ENCODE measurements at regions not wholly inside any gene's neighbourhood (a gene's known extent, or its start where the extent isn't known, plus 50 kb on each side); places are given as distances from the start of the nearest gene placed in this dataset.
"Not testable (repeated sequence)": the region's sequence is repeated elsewhere in the genome, so short reads cannot be mapped to it uniquely, and the experiment has no call there.

GRCh38 chr15:26029146-26029545 lies 166.0 kb upstream of the ATP10A start:
- Histone ChIP-seq H3K27ac (no peak overlapping the region), H3K4me3 (no peak overlapping the region), H3K27me3 (no peaks in the 10 kb centered on the region), H3K4me1 (ENCODE audit: insufficient read depth) (no peaks in the 10 kb centered on the region), H3K36me3 (no peaks in the 10 kb centered on the region), H3K9me3 (no peaks in the 10 kb centered on the region)
- TF ChIP-seq, protein P1, sequence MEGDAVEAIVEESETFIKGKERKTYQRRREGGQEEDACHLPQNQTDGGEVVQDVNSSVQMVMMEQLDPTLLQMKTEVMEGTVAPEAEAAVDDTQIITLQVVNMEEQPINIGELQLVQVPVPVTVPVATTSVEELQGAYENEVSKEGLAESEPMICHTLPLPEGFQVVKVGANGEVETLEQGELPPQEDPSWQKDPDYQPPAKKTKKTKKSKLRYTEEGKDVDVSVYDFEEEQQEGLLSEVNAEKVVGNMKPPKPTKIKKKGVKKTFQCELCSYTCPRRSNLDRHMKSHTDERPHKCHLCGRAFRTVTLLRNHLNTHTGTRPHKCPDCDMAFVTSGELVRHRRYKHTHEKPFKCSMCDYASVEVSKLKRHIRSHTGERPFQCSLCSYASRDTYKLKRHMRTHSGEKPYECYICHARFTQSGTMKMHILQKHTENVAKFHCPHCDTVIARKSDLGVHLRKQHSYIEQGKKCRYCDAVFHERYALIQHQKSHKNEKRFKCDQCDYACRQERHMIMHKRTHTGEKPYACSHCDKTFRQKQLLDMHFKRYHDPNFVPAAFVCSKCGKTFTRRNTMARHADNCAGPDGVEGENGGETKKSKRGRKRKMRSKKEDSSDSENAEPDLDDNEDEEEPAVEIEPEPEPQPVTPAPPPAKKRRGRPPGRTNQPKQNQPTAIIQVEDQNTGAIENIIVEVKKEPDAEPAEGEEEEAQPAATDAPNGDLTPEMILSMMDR (IDR thresholded peaks at IDR 0.05), result no peak
- TF ChIP-seq EP300 (IDR thresholded peaks at IDR 0.05) (no peak), POLR2A (IDR thresholded peaks at IDR 0.05) (no peak)
- no peak for DNase-seq
- intact Hi-C loops (cut with DNase I), result no loop called here
- WGBS, 3 donors, result 80 to 83% (median 81%) methylated on average over 6 of the region's 6 CpGs

DNA sequence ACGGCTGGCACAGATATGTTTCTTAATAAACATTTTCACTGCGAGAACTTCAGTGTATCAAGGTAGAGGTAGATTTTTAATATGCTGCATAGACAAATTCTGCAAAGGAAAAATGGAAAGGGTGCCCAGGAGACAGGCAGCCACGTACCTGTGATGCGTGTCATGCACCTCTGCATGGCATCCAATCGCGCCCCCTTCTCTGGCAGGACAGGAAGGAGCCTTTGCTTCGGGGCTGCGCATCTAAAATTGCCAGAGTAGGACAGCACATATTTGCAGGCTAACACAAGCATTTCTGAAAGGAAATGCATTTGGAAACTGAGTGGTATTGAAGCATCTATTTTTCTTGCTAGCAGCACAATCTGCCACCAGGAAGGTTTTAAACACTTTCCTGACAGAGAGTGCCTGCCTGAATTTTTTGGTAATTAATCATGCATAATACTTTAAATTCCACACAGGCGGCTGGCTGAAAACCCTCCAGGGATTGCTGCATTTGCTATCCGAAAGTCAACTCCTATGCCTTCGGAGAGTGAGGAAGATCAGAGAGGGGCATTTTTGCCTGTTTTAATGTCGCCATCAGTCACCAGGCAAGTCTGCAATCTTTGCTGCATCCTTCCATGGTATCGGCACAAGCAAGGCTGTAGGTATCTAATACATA lies 165.1 kb upstream of the ATP10A start:
- Histone ChIP-seq H3K4me3 (no peak overlapping the region), H3K27me3 (no peaks in the 10 kb centered on the region), H3K4me1 (ENCODE audit: insufficient read depth) (no peaks in the 10 kb centered on the region), H3K9me3 (no peaks in the 10 kb centered on the region), H3K36me3 (no peaks in the 10 kb centered on the region), H3K27ac (no peak overlapping the region)
- DNase-seq, result no peak
- intact Hi-C loops (cut with DNase I), result no loop called here
- TF ChIP-seq, protein P1 (IDR thresholded peaks at IDR 0.05), result no peak
- TF ChIP-seq POLR2A (IDR thresholded peaks at IDR 0.05) (no peak), EP300 (IDR thresholded peaks at IDR 0.05) (no peak)
- WGBS, 3 donors, result 53 to 60% (median 59%) methylated on average over 13 of the region's 13 CpGs

GRCh38 chr15:26026671-26027070 lies 163.5 kb upstream of the ATP10A start:
- intact Hi-C loops (cut with DNase I); DNase-seq; H3K4me3 ChIP-seq; H3K9me3 ChIP-seq; H3K4me1 ChIP-seq (ENCODE audit: insufficient read depth); H3K27me3 ChIP-seq; H3K36me3 ChIP-seq; H3K27ac ChIP-seq: not testable (repeated sequence)
- WGBS, 3 donors, result 84 to 88% (median 85%) methylated on average over 3 of the region's 3 CpGs

DNA sequence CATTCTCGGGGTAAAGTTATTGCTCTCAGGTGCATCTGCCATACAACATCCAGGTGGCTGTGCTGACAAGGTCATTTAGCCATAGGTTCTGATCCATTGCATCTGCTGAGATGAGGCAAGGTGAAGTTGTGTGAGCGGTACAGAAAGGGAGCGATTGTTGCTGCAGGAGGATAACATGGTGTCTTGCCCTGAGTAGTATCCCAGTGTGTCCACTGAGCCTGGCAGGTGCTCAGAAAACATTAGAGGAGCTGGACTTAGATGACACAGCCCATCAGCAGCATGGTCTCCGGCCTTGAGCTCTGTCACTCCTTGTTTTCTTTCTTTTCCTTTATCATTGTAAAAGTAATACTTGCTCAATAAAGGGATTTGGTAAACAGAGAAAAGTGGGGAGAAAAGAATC lies 161.1 kb upstream of the ATP10A start:
- H3K36me3 ChIP-seq, result no peaks in the 10 kb centered on the region
- no peak for DNase-seq
- H3K9me3 ChIP-seq, result no peaks in the 10 kb centered on the region
- no peak overlapping the region for H3K4me3 ChIP-seq
- intact Hi-C loops (cut with DNase I), result no loop called here
- 86 to 91% (median 87%) methylated on average over 4 of the region's 4 CpGs for WGBS, 3 donors
- no peaks in the 10 kb centered on the region for H3K4me1 ChIP-seq (ENCODE audit: insufficient read depth)
- no peaks in the 10 kb centered on the region for H3K27me3 ChIP-seq
- TF ChIP-seq, protein P1 (IDR thresholded peaks at IDR 0.05), result no peak
- no peak for TF ChIP-seq POLR2A (IDR thresholded peaks at IDR 0.05)
- TF ChIP-seq EP300 (IDR thresholded peaks at IDR 0.05), result no peak
- no peak overlapping the region for H3K27ac ChIP-seq

- Histone ChIP-seq H3K27me3 (no peaks in the 10 kb centered on the region), H3K9me3 (no peaks in the 10 kb centered on the region), H3K36me3 (no peaks in the 10 kb centered on the region), H3K4me1 (ENCODE audit: insufficient read depth) (no peaks in the 10 kb centered on the region), H3K4me3 (no peak overlapping the region), H3K27ac (no peak overlapping the region)
- 70 to 72% (median 71%) methylated on average over 5 of the region's 5 CpGs for WGBS, 3 donors
- no peak for DNase-seq
- TF ChIP-seq POLR2A (IDR thresholded peaks at IDR 0.05) (no peak), EP300 (IDR thresholded peaks at IDR 0.05) (no peak)
- TF ChIP-seq, protein P1 (IDR thresholded peaks at IDR 0.05), result no peak
- intact Hi-C loops (cut with DNase I), result no loop called here
Measured at GRCh38 chr15:26023691-26024090, 160.6 kb upstream of the ATP10A start.
